ENCODE measurements at regions not wholly inside any gene's neighbourhood (a gene's known extent, or its start where the extent isn't known, plus 50 kb on each side); places are given as distances from the start of the nearest gene placed in this dataset.

DNA sequence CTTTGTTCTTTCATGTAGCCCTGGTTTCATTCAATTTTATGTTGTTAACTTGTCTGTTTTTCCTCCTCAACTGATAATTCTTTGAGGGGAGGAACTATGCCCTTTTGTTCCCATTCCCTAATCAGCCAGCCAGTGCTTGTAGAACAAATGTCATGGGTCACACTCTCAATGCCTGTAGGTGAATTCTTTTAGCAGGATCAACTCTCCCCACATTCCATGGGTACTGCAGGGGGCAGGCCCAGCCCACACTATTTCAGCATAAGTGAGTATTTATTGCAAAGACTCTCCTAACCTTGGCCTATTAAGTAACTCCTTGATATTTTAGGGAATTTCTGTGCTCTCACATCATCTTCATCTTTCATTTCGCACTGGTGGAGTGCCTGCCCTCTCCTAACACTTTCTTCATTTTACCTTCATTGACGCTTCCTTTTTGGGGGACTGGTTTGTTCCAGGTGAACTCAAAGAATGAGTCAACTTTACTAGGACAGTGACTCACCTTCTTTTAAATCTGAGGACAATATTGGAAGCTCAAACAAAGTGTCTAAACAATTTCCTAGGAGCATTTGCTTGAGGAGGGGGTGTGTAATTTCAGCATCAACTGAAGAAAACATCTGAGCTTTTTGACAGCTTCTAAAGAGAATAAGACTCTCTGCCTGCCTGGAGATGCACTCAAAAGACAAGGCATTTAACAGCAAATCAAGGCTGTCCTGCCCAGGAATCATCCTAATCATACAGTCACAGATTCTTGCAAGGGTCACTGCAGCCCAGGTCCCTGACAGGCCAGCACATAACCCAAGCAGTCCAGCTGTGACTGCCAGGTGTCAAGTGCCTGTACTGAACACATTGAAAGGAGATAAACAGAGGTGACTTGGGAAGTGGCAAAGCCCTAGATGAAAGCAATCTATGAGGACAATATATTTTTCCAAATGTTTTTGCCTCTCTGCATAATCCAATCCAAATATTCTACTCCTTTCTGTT is 208.8 kb upstream of the ADRA1D start:
- H3K9ac ChIP-seq (replicated peaks; ENCODE audit: extremely low read depth, insufficient read depth, low read length) = no peak overlapping the region
- intact Hi-C loops (cut with micrococcal nuclease) = no loop called here
- CTCF ChIA-PET = no interaction called here

More for the DNA sequence above, 208.8 kb upstream of the ADRA1D start:
- Histone ChIP-seq H3K4me2 (ENCODE audit: insufficient read depth, low read length) (no peak overlapping the region), H3K4me3 (replicated peaks in 1 of 3; ENCODE audit: insufficient read depth in 1 of 3, low read depth in 1 of 3, low read length in 3 of 3) (no peak overlapping the region), H4K20me1 (replicated peaks; ENCODE audit: control insufficient read depth, extremely low read depth, insufficient read depth, low read length) (no peaks in the 10 kb centered on the region), H3K9me1 (replicated peaks; ENCODE audit: control insufficient read depth, extremely low read depth, insufficient read depth, low read length) (no peaks in the 10 kb centered on the region), H3K79me2 (ENCODE audit: control insufficient read depth, insufficient read depth, low read length) (no peaks in the 10 kb centered on the region), H2AFZ (ENCODE audit: low read depth, low read length) (no peak overlapping the region), H3K27me3 (ENCODE audit: control insufficient read depth in 2 of 2, insufficient read depth in 2 of 2, low read length in 2 of 2) (peaks cover 0 to 2% of the 10 kb centered on the region in 2 experiments), H3K9me3 (replicated peaks; ENCODE audit: control insufficient read depth, insufficient read depth, low read length) (no peaks in the 10 kb centered on the region), H3K27ac (ENCODE audit: insufficient read depth, low read depth, low read length) (no peak overlapping the region), H3K4me1 (ENCODE audit: control insufficient read depth, extremely low read depth, insufficient read depth, low read length) (no peaks in the 10 kb centered on the region), H3K36me3 (ENCODE audit: control insufficient read depth in 2 of 2, extremely low read depth in 1 of 2, insufficient read depth in 2 of 2, low read length in 2 of 2) (no peaks in the 10 kb centered on the region)
- no peak for TF ChIP-seq GATA2 (IDR thresholded peaks at IDR 0.05; ENCODE audit: insufficient read depth, insufficient read length, low read depth, low read length)
- TF ChIP-seq FOS (IDR thresholded peaks at IDR 0.05; ENCODE audit: borderline replicate concordance, insufficient read depth, low read length) = no peak
- TF ChIP-seq MYC (IDR thresholded peaks at IDR 0.05; ENCODE audit: low read depth, low read length) = no peak
- TF ChIP-seq, protein P1, sequence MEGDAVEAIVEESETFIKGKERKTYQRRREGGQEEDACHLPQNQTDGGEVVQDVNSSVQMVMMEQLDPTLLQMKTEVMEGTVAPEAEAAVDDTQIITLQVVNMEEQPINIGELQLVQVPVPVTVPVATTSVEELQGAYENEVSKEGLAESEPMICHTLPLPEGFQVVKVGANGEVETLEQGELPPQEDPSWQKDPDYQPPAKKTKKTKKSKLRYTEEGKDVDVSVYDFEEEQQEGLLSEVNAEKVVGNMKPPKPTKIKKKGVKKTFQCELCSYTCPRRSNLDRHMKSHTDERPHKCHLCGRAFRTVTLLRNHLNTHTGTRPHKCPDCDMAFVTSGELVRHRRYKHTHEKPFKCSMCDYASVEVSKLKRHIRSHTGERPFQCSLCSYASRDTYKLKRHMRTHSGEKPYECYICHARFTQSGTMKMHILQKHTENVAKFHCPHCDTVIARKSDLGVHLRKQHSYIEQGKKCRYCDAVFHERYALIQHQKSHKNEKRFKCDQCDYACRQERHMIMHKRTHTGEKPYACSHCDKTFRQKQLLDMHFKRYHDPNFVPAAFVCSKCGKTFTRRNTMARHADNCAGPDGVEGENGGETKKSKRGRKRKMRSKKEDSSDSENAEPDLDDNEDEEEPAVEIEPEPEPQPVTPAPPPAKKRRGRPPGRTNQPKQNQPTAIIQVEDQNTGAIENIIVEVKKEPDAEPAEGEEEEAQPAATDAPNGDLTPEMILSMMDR (IDR thresholded peaks at IDR 0.05; ENCODE audit: extremely low read depth in 1 of 2, insufficient read depth in 1 of 2, low read depth in 1 of 2, low read length in 2 of 2) = no peak
- TF ChIP-seq, protein P2, sequence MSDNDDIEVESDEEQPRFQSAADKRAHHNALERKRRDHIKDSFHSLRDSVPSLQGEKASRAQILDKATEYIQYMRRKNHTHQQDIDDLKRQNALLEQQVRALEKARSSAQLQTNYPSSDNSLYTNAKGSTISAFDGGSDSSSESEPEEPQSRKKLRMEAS (IDR thresholded peaks at IDR 0.05; ENCODE audit: insufficient read depth, insufficient read length) = no peak
- TF ChIP-seq EZH2 (IDR thresholded peaks at IDR 0.05; ENCODE audit: borderline replicate concordance, low read depth, low read length, severe bottlenecking) = no peak
- TF ChIP-seq POLR2AphosphoS5 (IDR thresholded peaks at IDR 0.05; ENCODE audit: insufficient read depth, low read depth, low read length) = no peak
- TF ChIP-seq POLR2A (IDR thresholded peaks at IDR 0.05; ENCODE audit: low read depth, low read length) = no peak
- TF ChIP-seq JUN (IDR thresholded peaks at IDR 0.05; ENCODE audit: borderline replicate concordance, insufficient read depth, insufficient read length, low read depth) = no peak
- no peak for DNase-seq (ENCODE audit: low read depth, low spot score)
- FAIRE-seq = no peak
- POLR2A ChIA-PET = no interaction called here
- BruUV-seq (replicated peaks) = no TSS peak
- dilution Hi-C loops (cut with MboI; ENCODE audit: extremely low pct_ligation_motif_present, low sequenced_read_pairs) = no loop called here
